GM10248 (cell line): ENCODE measurements at regions not wholly inside any gene's neighbourhood (a gene's known extent, or its start where the extent isn't known, plus 50 kb on each side); places are given as distances from the start of the nearest gene placed in this dataset.

Experiments
- CTCF ChIA-PET: fragments of 300-600 bp; sonication (Branson Sonifier 250); formaldehyde crosslinking; extraction: SDS; loops from one replicate; lab custom pipeline; 2021; ENCODE audit warnings: antibody characterized with exemption; lab: Yijun Ruan, JAX
- POLR2A ChIA-PET: fragments of 350-650 bp; sonication (Branson Sonifier 250); formaldehyde crosslinking; extraction: SDS; loops from one replicate; lab custom pipeline; 2020; ENCODE audit warnings: antibody characterized with exemption; lab: Yijun Ruan, JAX
- DNase-seq: peaks from one replicate; pipeline ENCODE4 v3.0.0; 2012; ENCODE audit errors: extremely low spot score
- CTCF ChIP-seq: IDR thresholded peaks from 2 replicates; pipeline ENCODE4 v1.5.1; 2012; ENCODE audit warnings: mild to moderate bottlenecking, low read depth; ENCODE audit errors: extremely low read depth, missing control alignments, control extremely low read depth

- CTCF ChIA-PET = no interaction called here
- no peak for DNase-seq
- TF ChIP-seq CTCF = no peak
- POLR2A ChIA-PET = no interaction called here
Observed at GRCh38 chr6:22808466-22808865, 239.1 kb downstream of the HDGFL1 start.

GRCh38 chr6:22809370-22809769 lies 240.0 kb downstream of the HDGFL1 start:
- CTCF ChIA-PET = no interaction called here
- no peak for DNase-seq
- POLR2A ChIA-PET = no interaction called here
- TF ChIP-seq CTCF = no peak

- CTCF ChIA-PET = interaction anchor here (1.3 kb wide), 1 partner anchor 31 kb away, joined by 3 read pairs; no protein-coding TSS in a partner anchor
- POLR2A ChIA-PET = no interaction called here
- no peak for TF ChIP-seq CTCF
- no peak for DNase-seq
Observed at GRCh38 chr6:22819209-22819608, 249.8 kb downstream of the HDGFL1 start.

- DNase-seq = no peak
- CTCF ChIA-PET = interaction anchor here (0.8 to 1.4 kb wide), 2 partner anchors 10 to 41 kb away, joined by 3 to 6 read pairs; no protein-coding TSS in a partner anchor
- POLR2A ChIA-PET = no interaction called here
- TF ChIP-seq CTCF = no peak
Observed at GRCh38 chr6:22821664-22822320, 252.4 kb downstream of the HDGFL1 start.

GRCh38 chr6:22825210-22825609 lies 255.8 kb downstream of the HDGFL1 start:
- DNase-seq = no peak
- no peak for TF ChIP-seq CTCF
- ChIA-PET POLR2A (no interaction called here), CTCF (interaction anchor here (0.9 to 1.0 kb wide), 2 partner anchors 12 to 15 kb away, joined by 3 read pairs; no protein-coding TSS in a partner anchor)

- ChIA-PET CTCF (no interaction called here), POLR2A (no interaction called here)
- no peak for TF ChIP-seq CTCF
- DNase-seq = no peak
Observed at GRCh38 chr6:22826961-22827360, 257.6 kb downstream of the HDGFL1 start.
